ENCODE measurements at regions not wholly inside any gene's neighbourhood (a gene's known extent, or its start where the extent isn't known, plus 50 kb on each side); places are given as distances from the start of the nearest gene placed in this dataset.

GRCh38 chr21:28253961-28254360 lies 738.7 kb downstream of the LTN1 start:
- Mint-ChIP-seq H3K27ac (ENCODE audit: unreplicated experiment) (no peak overlapping the region), H3K9me3 (ENCODE audit: low read depth, unreplicated experiment) (no peaks in the 10 kb centered on the region), H3K36me3 (ENCODE audit: insufficient read depth, unreplicated experiment) (no peaks in the 10 kb centered on the region), H3K4me1 (ENCODE audit: low read depth, unreplicated experiment) (peaks cover 26% of the 10 kb centered on the region), H3K27me3 (ENCODE audit: unreplicated experiment) (no peaks in the 10 kb centered on the region), H3K4me3 (ENCODE audit: low read depth, unreplicated experiment) (no peak overlapping the region)
- CTCF ChIA-PET = no interaction called here
- BruUV-seq (replicated peaks) = no TSS peak
- intact Hi-C loops (cut with micrococcal nuclease; ENCODE audit: unreplicated experiment) = no loop called here
- no peak for DNase-seq
- TF ChIP-seq CTCF (IDR thresholded peaks at IDR 0.05; ENCODE audit: unreplicated experiment) = no peak

- Mint-ChIP-seq H3K4me3 (ENCODE audit: low read depth, unreplicated experiment) (no peak overlapping the region), H3K4me1 (ENCODE audit: low read depth, unreplicated experiment) (peaks cover 26% of the 10 kb centered on the region), H3K36me3 (ENCODE audit: insufficient read depth, unreplicated experiment) (no peaks in the 10 kb centered on the region), H3K27ac (ENCODE audit: unreplicated experiment) (no peak overlapping the region), H3K27me3 (ENCODE audit: unreplicated experiment) (no peaks in the 10 kb centered on the region), H3K9me3 (ENCODE audit: low read depth, unreplicated experiment) (no peaks in the 10 kb centered on the region)
- no peak for TF ChIP-seq CTCF (IDR thresholded peaks at IDR 0.05; ENCODE audit: unreplicated experiment)
- no TSS peak for BruUV-seq (replicated peaks)
- intact Hi-C loops (cut with micrococcal nuclease; ENCODE audit: unreplicated experiment) = no loop called here
- CTCF ChIA-PET = no interaction called here
- DNase-seq = no peak
These were observed 739.3 kb downstream of the LTN1 start for GRCh38 chr21:28253338-28253737.

- no peak for TF ChIP-seq CTCF (IDR thresholded peaks at IDR 0.05; ENCODE audit: unreplicated experiment)
- Mint-ChIP-seq H3K27me3 (ENCODE audit: unreplicated experiment) (no peaks in the 10 kb centered on the region), H3K4me3 (ENCODE audit: low read depth, unreplicated experiment) (no peak overlapping the region), H3K27ac (ENCODE audit: unreplicated experiment) (no peak overlapping the region), H3K36me3 (ENCODE audit: insufficient read depth, unreplicated experiment) (no peaks in the 10 kb centered on the region), H3K9me3 (ENCODE audit: low read depth, unreplicated experiment) (no peaks in the 10 kb centered on the region), H3K4me1 (ENCODE audit: low read depth, unreplicated experiment) (peaks cover 24% of the 10 kb centered on the region)
- no TSS peak for BruUV-seq (replicated peaks)
- CTCF ChIA-PET = no interaction called here
- intact Hi-C loops (cut with micrococcal nuclease; ENCODE audit: unreplicated experiment) = no loop called here
- no peak for DNase-seq
These were observed 739.7 kb downstream of the LTN1 start for GRCh38 chr21:28252928-28253327.

- no peaks in the 10 kb centered on the region for H3K9me3 Mint-ChIP-seq (ENCODE audit: low read depth, unreplicated experiment)
- no peaks in the 10 kb centered on the region for H3K27me3 Mint-ChIP-seq (ENCODE audit: unreplicated experiment)
- BruUV-seq (replicated peaks) = no TSS peak
- H3K36me3 Mint-ChIP-seq (ENCODE audit: insufficient read depth, unreplicated experiment) = peaks cover 7% of the 10 kb centered on the region
- intact Hi-C loops (cut with micrococcal nuclease; ENCODE audit: unreplicated experiment) = no loop called here
- H3K27ac Mint-ChIP-seq (ENCODE audit: unreplicated experiment) = no peak overlapping the region
- no peak for DNase-seq
- peaks cover 16% of the 10 kb centered on the region for H3K4me1 Mint-ChIP-seq (ENCODE audit: low read depth, unreplicated experiment)
- CTCF ChIA-PET = no interaction called here
- no peak for TF ChIP-seq CTCF (IDR thresholded peaks at IDR 0.05; ENCODE audit: unreplicated experiment)
- no peak overlapping the region for H3K4me3 Mint-ChIP-seq (ENCODE audit: low read depth, unreplicated experiment)
These were observed 741.7 kb downstream of the LTN1 start for GRCh38 chr21:28250946-28251345.
